Right cardiac atrium (tissue), 5 donors: ENCODE measurements at regions not wholly inside any gene's neighbourhood (a gene's known extent, or its start where the extent isn't known, plus 50 kb on each side); places are given as distances from the start of the nearest gene placed in this dataset.

Source experiments
- ATAC-seq, 2 donors: fragments of 200-7000 bp; cut with Tn5 transposase; one replicate each; pipeline versions ENCODE4 v1.8.0 to v1.9.1; 2020; ENCODE audit warnings: moderate library complexity in 2 of 2, mild to moderate bottlenecking in 1 of 2
- DNase-seq, 3 donors: peaks; one replicate each; pipeline ENCODE4 v3.0.0-alpha.2; 2020
- H3K27ac ChIP-seq: one replicate; pipeline ENCODE4 v1.5.1; 2013; ENCODE audit warnings: mild to moderate bottlenecking, low read length, control low read depth, moderate library complexity
- H3K27me3 ChIP-seq: one replicate; pipeline ENCODE4 v1.6.1; 2013; ENCODE audit not compliant: control insufficient read depth, insufficient read depth
- H3K4me1 ChIP-seq: one replicate; pipeline ENCODE4 v1.6.1; 2013; ENCODE audit warnings: low read length; ENCODE audit not compliant: control insufficient read depth, insufficient read depth
- H3K4me3 ChIP-seq: one replicate; pipeline ENCODE4 v1.5.1; 2013; ENCODE audit warnings: low read length, control low read depth
- H3K9me3 ChIP-seq: one replicate; pipeline ENCODE4 v1.6.1; 2013; ENCODE audit warnings: low read length; ENCODE audit not compliant: control insufficient read depth
- WGBS: extraction: QIAGEN DNeasy Blood & Tissue Kit; methylation state at CpG from one replicate; pipeline ENCODE4 v1.1.7; 2013; 5-methylcytosine and 5-hydroxymethylcytosine counted together
- intact Hi-C, 4 donors: fragments of 100-400 bp; cut with DNase I; formaldehyde crosslinking; loops; one replicate each; pipeline versions ENCODE4 v1.11.0 to v1.14.0; 2022 to 2023
- donor health status: healthy with polysubstance abuse.
- donor health status: DM: no; HTN: yes; CAD: no.
- donor health status: DM: no; HTN: no; CAD: no.
- donor health status: DM: no; HTN: yes; CAD: no; lungs with severe emphysema.
- donor health status: DM: yes; HTN: yes; CAD: no.

DNA sequence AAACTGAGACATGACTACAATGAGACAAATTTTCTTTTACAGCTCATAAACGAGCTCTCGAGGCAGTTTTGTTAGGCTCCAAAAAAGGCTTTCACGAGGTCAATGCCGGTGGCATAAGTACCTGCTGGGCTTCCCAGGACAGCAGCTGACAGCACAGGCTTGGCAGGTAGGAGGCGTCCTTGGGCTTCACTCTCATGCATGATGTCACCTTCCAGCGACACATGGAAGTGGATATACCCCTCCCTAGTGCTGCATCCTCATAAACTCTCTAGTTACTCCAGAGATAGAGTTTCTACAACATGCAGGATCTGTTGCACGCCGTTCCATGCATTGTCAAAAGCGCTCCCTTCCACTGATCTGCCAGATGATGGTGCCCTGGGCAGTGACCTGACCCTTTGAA is 112.5 kb upstream of the PAXBP1 start:
- Histone ChIP-seq H3K4me1 (no peaks in the 10 kb centered on the region), H3K27ac (no peak overlapping the region), H3K9me3 (no peaks in the 10 kb centered on the region), H3K4me3 (no peak overlapping the region), H3K27me3 (no peaks in the 10 kb centered on the region)
- WGBS: 73% methylated on average over 9 of the region's 9 CpGs
- no peak for DNase-seq
- intact Hi-C loops: no loop called here
- ATAC-seq: no peak

GRCh38 chr21:32886339-32886738 is 114.8 kb upstream of the PAXBP1 start:
- Histone ChIP-seq H3K4me1 (no peaks in the 10 kb centered on the region), H3K9me3 (no peaks in the 10 kb centered on the region), H3K4me3 (no peak overlapping the region), H3K27me3 (no peaks in the 10 kb centered on the region), H3K27ac (no peak overlapping the region)
- ATAC-seq (no peak), DNase-seq (no peak)
- intact Hi-C loops: no loop called here
- 86% methylated on average over 9 of the region's 9 CpGs for WGBS

GRCh38 chr21:32887026-32887425 is 115.5 kb upstream of the PAXBP1 start:
- no peak for DNase-seq
- ATAC-seq: no peak
- intact Hi-C loops: no loop called here
- 41% methylated on average over 1 of the region's 1 CpG for WGBS
- H3K9me3 ChIP-seq: no peaks in the 10 kb centered on the region
- H3K4me1 ChIP-seq: no peaks in the 10 kb centered on the region
- no peak overlapping the region for H3K27ac ChIP-seq
- no peak overlapping the region for H3K4me3 ChIP-seq
- no peaks in the 10 kb centered on the region for H3K27me3 ChIP-seq

DNA sequence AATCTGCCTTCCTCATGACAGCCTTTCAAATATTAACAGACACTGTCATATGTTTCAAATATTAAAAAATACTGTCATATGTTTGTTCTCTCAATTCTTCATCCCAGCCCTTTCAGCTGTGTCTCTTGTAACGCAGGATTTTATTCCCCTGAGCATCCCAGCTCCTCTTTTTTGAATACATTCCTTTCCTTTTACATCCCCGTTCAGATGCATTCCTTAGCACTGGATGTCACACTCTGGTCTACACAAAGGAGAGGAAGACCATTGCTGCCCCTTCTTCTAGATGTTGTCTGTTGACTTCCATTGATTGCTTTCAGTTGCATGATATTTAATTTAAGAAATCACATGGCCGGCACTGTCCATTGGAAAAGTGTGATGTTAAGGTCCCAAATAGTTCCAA is 117.4 kb upstream of the PAXBP1 start:
- Histone ChIP-seq H3K27ac (no peak overlapping the region), H3K27me3 (no peaks in the 10 kb centered on the region), H3K4me3 (no peak overlapping the region), H3K4me1 (no peaks in the 10 kb centered on the region), H3K9me3 (no peaks in the 10 kb centered on the region)
- 58% methylated on average over 3 of the region's 3 CpGs for WGBS
- ATAC-seq: no peak
- intact Hi-C loops: no loop called here
- no peak for DNase-seq

DNA sequence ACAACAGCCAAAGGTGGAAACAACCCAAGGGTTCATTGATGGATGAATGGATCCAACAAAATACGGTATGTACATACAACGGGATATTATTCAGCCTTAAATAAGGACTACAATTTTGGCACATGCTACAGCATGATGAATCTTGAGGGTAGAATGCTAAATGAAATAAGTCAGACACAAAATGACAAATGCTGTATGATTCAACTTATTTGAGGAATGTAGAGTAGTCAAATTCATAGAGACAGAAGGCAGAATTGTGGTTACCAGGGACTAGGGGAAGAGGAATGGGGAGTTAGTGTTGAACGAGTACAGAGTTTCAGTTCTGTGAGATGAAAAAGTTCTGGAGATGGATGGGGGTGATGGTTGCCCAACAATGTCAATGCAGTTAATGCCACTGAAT is 118.0 kb upstream of the PAXBP1 start:
- DNase-seq (no peak), ATAC-seq (no peak)
- WGBS: 83% methylated on average over 3 of the region's 3 CpGs
- no peak overlapping the region for H3K4me3 ChIP-seq
- no peaks in the 10 kb centered on the region for H3K9me3 ChIP-seq
- H3K27ac ChIP-seq: no peak overlapping the region
- no peaks in the 10 kb centered on the region for H3K4me1 ChIP-seq
- intact Hi-C loops: no loop called here
- H3K27me3 ChIP-seq: no peaks in the 10 kb centered on the region

- Histone ChIP-seq H3K27me3 (no peaks in the 10 kb centered on the region), H3K27ac (no peak overlapping the region), H3K4me3 (no peak overlapping the region), H3K4me1 (no peaks in the 10 kb centered on the region), H3K9me3 (no peaks in the 10 kb centered on the region)
- intact Hi-C loops: no loop called here
- DNase-seq (no peak), ATAC-seq (no peak)
Observed at GRCh38 chr21:32894321-32894720, 122.8 kb upstream of the PAXBP1 start.

- 87% methylated on average over 4 of the region's 4 CpGs for WGBS
- H3K27ac ChIP-seq: no peak overlapping the region
- H3K9me3 ChIP-seq: no peaks in the 10 kb centered on the region
- H3K27me3 ChIP-seq: peaks cover 2% of the 10 kb centered on the region
- DNase-seq (no peak), ATAC-seq (no peak)
- no peaks in the 10 kb centered on the region for H3K4me1 ChIP-seq
- no peak overlapping the region for H3K4me3 ChIP-seq
- intact Hi-C loops: no loop called here
Observed at GRCh38 chr21:32900814-32901213, 124.9 kb upstream of the OLIG2 start.

DNA sequence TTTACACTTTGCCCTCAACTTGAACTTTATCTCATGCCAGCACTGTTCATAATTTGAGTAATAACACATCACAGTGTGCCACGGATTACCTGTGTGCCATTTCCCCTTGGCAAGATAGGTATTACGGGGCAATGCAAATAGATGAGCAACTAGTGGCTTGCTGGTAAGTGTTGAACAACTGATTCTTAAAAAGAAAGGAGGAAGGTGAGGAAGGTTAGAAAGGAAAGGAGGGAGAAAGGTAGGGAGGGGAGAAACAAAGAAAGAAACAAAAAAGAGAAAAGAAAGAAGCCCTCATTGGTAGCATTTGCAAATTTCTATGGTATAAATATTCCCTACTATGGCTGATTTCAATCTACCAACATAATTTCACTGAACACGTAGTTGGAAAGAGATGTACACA is 118.2 kb upstream of the OLIG2 start:
- 83% methylated on average over 3 of the region's 3 CpGs for WGBS
- no peak for DNase-seq
- no peak for ATAC-seq

DNA sequence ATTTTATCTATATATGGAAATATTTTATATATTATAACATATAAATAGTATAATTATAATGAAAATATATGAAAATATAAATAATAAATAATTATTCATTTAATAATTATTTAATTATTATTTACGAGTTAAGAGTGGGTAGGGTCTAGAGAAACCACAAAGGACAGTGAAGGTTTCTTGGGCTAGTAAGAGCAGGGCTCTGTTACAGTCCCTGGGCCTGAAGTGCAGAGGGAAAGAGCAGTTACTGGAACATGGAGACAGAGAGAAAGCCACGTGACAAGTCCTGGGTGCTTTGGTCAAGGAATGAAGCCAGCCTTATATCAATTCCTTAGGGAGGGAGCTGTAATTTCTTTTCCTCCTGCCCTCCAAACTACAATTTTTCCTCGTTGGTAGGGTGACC is 117.2 kb upstream of the OLIG2 start:
- Histone ChIP-seq H3K27ac (no peak overlapping the region), H3K4me1 (no peaks in the 10 kb centered on the region), H3K9me3 (no peaks in the 10 kb centered on the region), H3K4me3 (no peak overlapping the region), H3K27me3 (no peaks in the 10 kb centered on the region)
- no peak for DNase-seq
- 67% methylated on average over 3 of the region's 3 CpGs for WGBS
- intact Hi-C loops: no loop called here
- ATAC-seq: no peak

More for the DNA sequence above, 118.2 kb upstream of the OLIG2 start:
- H3K27me3 ChIP-seq: no peaks in the 10 kb centered on the region
- no peaks in the 10 kb centered on the region for H3K4me1 ChIP-seq
- no peaks in the 10 kb centered on the region for H3K9me3 ChIP-seq
- no peak overlapping the region for H3K4me3 ChIP-seq
- intact Hi-C loops: no loop called here
- H3K27ac ChIP-seq: no peak overlapping the region

DNA sequence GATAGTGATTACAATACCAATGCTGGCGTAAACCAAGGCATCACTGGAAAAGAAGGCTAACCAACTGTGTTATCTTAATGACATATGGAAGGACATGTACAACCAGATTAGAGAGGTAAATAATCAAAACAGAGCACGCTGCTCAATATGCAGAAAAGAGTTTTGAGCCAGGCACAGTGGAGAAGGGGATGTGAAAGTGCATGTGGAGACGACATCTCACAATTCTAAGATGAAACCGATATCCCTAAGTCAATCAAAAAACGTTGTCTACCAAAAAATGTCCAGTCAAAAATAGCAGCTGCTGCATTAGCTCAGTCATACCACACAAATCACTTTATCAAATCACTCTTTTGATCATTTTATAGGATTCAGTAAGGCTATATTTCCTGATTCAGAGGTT is 116.3 kb upstream of the OLIG2 start:
- Histone ChIP-seq H3K27ac (no peak overlapping the region), H3K27me3 (no peaks in the 10 kb centered on the region), H3K4me3 (no peak overlapping the region), H3K9me3 (no peaks in the 10 kb centered on the region), H3K4me1 (no peaks in the 10 kb centered on the region)
- DNase-seq (no peak), ATAC-seq (no peak)
- WGBS: 65% methylated on average over 5 of the region's 5 CpGs
- intact Hi-C loops: no loop called here

- ATAC-seq (no peak), DNase-seq (no peak)
- intact Hi-C loops: no loop called here
- no peak overlapping the region for H3K27ac ChIP-seq
- no peaks in the 10 kb centered on the region for H3K27me3 ChIP-seq
- 48% methylated on average over 3 of the region's 3 CpGs for WGBS
- H3K9me3 ChIP-seq: peaks cover 3% of the 10 kb centered on the region
- H3K4me3 ChIP-seq: no peak overlapping the region
- no peaks in the 10 kb centered on the region for H3K4me1 ChIP-seq
Observed at GRCh38 chr21:32914424-32915039, 111.2 kb upstream of the OLIG2 start.

- H3K4me3 ChIP-seq: no peak overlapping the region
- H3K27ac ChIP-seq: no peak overlapping the region
- peaks cover 3% of the 10 kb centered on the region for H3K9me3 ChIP-seq
- H3K4me1 ChIP-seq: no peaks in the 10 kb centered on the region
- DNase-seq (no peak), ATAC-seq (no peak)
- intact Hi-C loops: no loop called here
- 70% methylated on average over 1 of the region's 1 CpG for WGBS
- H3K27me3 ChIP-seq: no peaks in the 10 kb centered on the region
Observed at GRCh38 chr21:32915099-32915498, 110.6 kb upstream of the OLIG2 start.
